ENCODE measurements at regions not wholly inside any gene's neighbourhood (a gene's known extent, or its start where the extent isn't known, plus 50 kb on each side); places are given as distances from the start of the nearest gene placed in this dataset.

GRCh38 chr17:73697872-73698271 is 53.6 kb upstream of the SDK2 start (continued):
- peak; percentile 49; the same call in 1 of the 2 replicates for TF ChIP-seq TFAP4 (IDR thresholded peaks at IDR 0.05; ENCODE audit: borderline replicate concordance, low read depth)
- no peak for TF ChIP-seq FUBP1 (CRISPR knock-in tag; IDR thresholded peaks at IDR 0.05; ENCODE audit: borderline replicate concordance)
- peak; percentile 60 for TF ChIP-seq STAG1 (CRISPR knock-in tag; IDR thresholded peaks at IDR 0.05)
- peak; percentile 57 for TF ChIP-seq THAP11 (CRISPR knock-in tag; IDR thresholded peaks at IDR 0.05)
- TF ChIP-seq ZNF143 (CRISPR knock-in tag; IDR thresholded peaks at IDR 0.05): no peak
- peak; percentile 52; the same call in 1 of the 2 replicates for TF ChIP-seq FOXK1 (CRISPR knock-in tag; IDR thresholded peaks at IDR 0.05; ENCODE audit: borderline replicate concordance, low read depth)
- no peak for TF ChIP-seq TRIM24 (CRISPR knock-in tag; IDR thresholded peaks at IDR 0.05)
- TF ChIP-seq SPEN (CRISPR knock-in tag; IDR thresholded peaks at IDR 0.05; ENCODE audit: low read depth): peak; percentile 27; the same call in 1 of the 2 replicates
- no peak for TF ChIP-seq ZNF781 (CRISPR knock-in tag; IDR thresholded peaks at IDR 0.05; ENCODE audit: borderline replicate concordance, not compliant biosample characterization)
- TF ChIP-seq ZNF597 (CRISPR knock-in tag; IDR thresholded peaks at IDR 0.05): no peak
- peak; percentile 74 for TF ChIP-seq MLX (CRISPR knock-in tag; IDR thresholded peaks at IDR 0.05)
- no peak for TF ChIP-seq TRAFD1 (CRISPR knock-in tag; IDR thresholded peaks at IDR 0.05; ENCODE audit: borderline replicate concordance)
- TF ChIP-seq CBX5 (CRISPR knock-in tag; IDR thresholded peaks at IDR 0.05; ENCODE audit: borderline replicate concordance): peak; percentile 54; the same call in 1 of the 2 replicates
- no peak for TF ChIP-seq JARID2 (CRISPR knock-in tag; IDR thresholded peaks at IDR 0.05; ENCODE audit: insufficient replicate concordance)
- TF ChIP-seq MEIS2 (CRISPR knock-in tag; IDR thresholded peaks at IDR 0.05): no peak
- TF ChIP-seq ZNF451 (CRISPR knock-in tag; IDR thresholded peaks at IDR 0.05): no peak
- peak; percentile 59; the same call in 1 of the 2 replicates for TF ChIP-seq IRF2 (CRISPR knock-in tag; IDR thresholded peaks at IDR 0.05)
- TF ChIP-seq XRCC5 (optimal IDR thresholded peaks at IDR 0.05; ENCODE audit: low read length): peak; percentile 34
- no peak for TF ChIP-seq SETDB1 (CRISPR knock-in tag; IDR thresholded peaks at IDR 0.05; ENCODE audit: borderline replicate concordance)
- no peak for TF ChIP-seq ZFP36 (IDR thresholded peaks at IDR 0.05; ENCODE audit: borderline replicate concordance, low read depth, low read length, partially characterized antibody)
- no peak for TF ChIP-seq ZNF446 (CRISPR knock-in tag; IDR thresholded peaks at IDR 0.05)
- no peak for TF ChIP-seq ZNF367 (CRISPR knock-in tag; IDR thresholded peaks at IDR 0.05; ENCODE audit: borderline replicate concordance)
- TF ChIP-seq ZMYM3 (CRISPR knock-in tag; IDR thresholded peaks at IDR 0.05): peak; percentile 41; the same call in 1 of the 2 replicates
- TF ChIP-seq FOXO1 (CRISPR knock-in tag; IDR thresholded peaks at IDR 0.05): peak; percentile 95
- TF ChIP-seq IKZF5 (CRISPR knock-in tag; IDR thresholded peaks at IDR 0.05): peak; percentile 55; the same call in 1 of the 2 replicates

All from HepG2 (cell line).